HepG2 (cell line): ENCODE measurements at regions not wholly inside any gene's neighbourhood (a gene's known extent, or its start where the extent isn't known, plus 50 kb on each side); places are given as distances from the start of the nearest gene placed in this dataset.

Experiments
- ATAC-seq: fragments of 200-7000 bp; cut with Tn5 transposase; 3 replicates; pipeline ENCODE4 v1.9.1; 2020; ENCODE audit warnings: mild to moderate bottlenecking, moderate library complexity
- BruUV-seq: library from RNA; stranded (reverse); fragments of 400-500 nt; replicated peaks from 2 replicates; lab custom pipeline; 2021; lab: Mats Ljungman, UMichigan
- CTCF ChIA-PET: fragments of 300-600 bp; formaldehyde crosslinking; extraction: SDS; loops from one replicate; lab custom pipeline; 2021; ENCODE audit warnings: low total read pairs, inconsistent platforms, low intra/inter-chr PET ratio; lab: Yijun Ruan, JAX
- POLR2A ChIA-PET: fragments of 350-600 bp; sonication (Branson Sonifier 250); formaldehyde crosslinking; loops from one replicate; lab custom pipeline; 2020; ENCODE audit warnings: antibody characterized with exemption, inconsistent platforms; lab: Yijun Ruan, JAX
- DNase-seq: peaks from one replicate; pipeline ENCODE4 v3.0.0-alpha.2; 2015; ENCODE audit warnings: low spot score
- FAIRE-seq: peaks from 3 replicates; lab custom pipeline; 2011; peaks lifted over from hg19 to GRCh38; lab: Jason Lieb, UNC
- H2AFZ ChIP-seq: one replicate; pipeline ENCODE4 v1.6.1; 2011; ENCODE audit warnings: low read length, inconsistent platforms
- H3K27ac ChIP-seq: fragments of 300-600 bp; 3 replicates; pipeline ENCODE4 v1.8.0; 2011; ENCODE audit warnings: mixed run types, mild to moderate bottlenecking, mixed read lengths, low read length, inconsistent platforms; ENCODE audit not compliant: insufficient read depth; ENCODE audit errors: extremely low read length
- H3K27me3 ChIP-seq, 2 experiments: fragments of 200-600 bp in 1 of 2; 2 replicates in 1 of 2; 3 replicates in 1 of 2; pipeline versions ENCODE4 v1.6.0 to v1.8.0; 2011; ENCODE audit warnings: low read length in 2 of 2, mild to moderate bottlenecking in 2 of 2, moderate library complexity in 2 of 2, inconsistent platforms in 1 of 2; ENCODE audit not compliant: insufficient read depth in 2 of 2, control insufficient read depth in 1 of 2
- H3K36me3 ChIP-seq, 2 experiments: fragments of 200-600 bp in 1 of 2; replicated peaks in 1 of 2; 2 replicates in 1 of 2; 3 replicates in 1 of 2; pipeline versions ENCODE4 v1.5.1 to v1.8.0; 2011; ENCODE audit warnings: low read length in 2 of 2, inconsistent platforms in 1 of 2; ENCODE audit not compliant: insufficient read depth in 2 of 2, control insufficient read depth in 1 of 2
- H3K4me1 ChIP-seq: 2 replicates; pipeline ENCODE4 v1.5.1; 2012; ENCODE audit warnings: low read length, inconsistent platforms; ENCODE audit not compliant: insufficient read depth
- H3K4me2 ChIP-seq: 2 replicates; pipeline ENCODE4 v1.6.0; 2011; ENCODE audit warnings: low read depth, low read length, inconsistent platforms
- H3K4me3 ChIP-seq, 3 experiments: fragments of 200-600 bp in 1 of 3; sonication (generic), shearing (Covaris generic) in 1 of 3; replicated peaks in 1 of 3; 2 replicates each; pipeline ENCODE4 v1.5.1; 2011 to 2016; ENCODE audit warnings: low read length in 3 of 3, inconsistent platforms in 2 of 3, low read depth in 2 of 3, mild to moderate bottlenecking in 2 of 3, control low read depth in 1 of 3, mixed read lengths in 1 of 3; ENCODE audit not compliant: insufficient read depth in 1 of 3
- H3K79me2 ChIP-seq: one replicate; pipeline ENCODE4 v1.6.1; 2011; ENCODE audit warnings: low read length, inconsistent platforms; ENCODE audit not compliant: insufficient read depth
- H3K9ac ChIP-seq: 2 replicates; pipeline ENCODE4 v1.6.0; 2011; ENCODE audit warnings: mild to moderate bottlenecking, low read depth, low read length, inconsistent platforms; ENCODE audit not compliant: insufficient read depth
- H3K9me3 ChIP-seq: 2 replicates; pipeline ENCODE4 v1.5.1; 2012; ENCODE audit warnings: mild to moderate bottlenecking, low read length
- H4K20me1 ChIP-seq: 2 replicates; pipeline ENCODE4 v1.6.0; 2011; ENCODE audit warnings: inconsistent platforms, mild to moderate bottlenecking, low read length, moderate library complexity; ENCODE audit not compliant: insufficient read depth
- ATF6 ChIP-seq: sonication (generic); formaldehyde crosslinking; conservative IDR thresholded peaks from 2 replicates; pipeline ENCODE4 v1.4.0; 2020; ENCODE audit warnings: missing genetic modification reagents
- GPN1 ChIP-seq: sonication (generic); formaldehyde crosslinking; IDR thresholded peaks from 2 replicates; pipeline ENCODE4 v1.5.1; 2020; ENCODE audit warnings: missing genetic modification reagents, borderline replicate concordance
- MIXL1 ChIP-seq: IDR thresholded peaks from 2 replicates; pipeline ENCODE4 v1.6.1; 2016
- PRMT3 ChIP-seq: sonication (generic); formaldehyde crosslinking; IDR thresholded peaks from 2 replicates; pipeline ENCODE4 v1.8.1; 2022; ENCODE audit warnings: low read depth, mild to moderate bottlenecking, moderate library complexity, missing genetic modification reagents, borderline replicate concordance
- SMARCC2 ChIP-seq: fragments of 450-650 bp; IDR thresholded peaks from 2 replicates; pipeline ENCODE4 v1.6.1; 2017; ENCODE audit warnings: antibody characterized with exemption, mild to moderate bottlenecking
- ZEB1 ChIP-seq: IDR thresholded peaks from 2 replicates; pipeline ENCODE4 v1.6.1; 2012; ENCODE audit warnings: mild to moderate bottlenecking, low read depth, inconsistent platforms; ENCODE audit not compliant: insufficient replicate concordance
- ZFP36 ChIP-seq: fragments of 150-350 bp; IDR thresholded peaks from 2 replicates; pipeline ENCODE4 v1.6.1; 2018; ENCODE audit warnings: borderline replicate concordance, low read length, low read depth; ENCODE audit not compliant: partially characterized antibody
- ZNF367 ChIP-seq: sonication (generic); formaldehyde crosslinking; IDR thresholded peaks from 2 replicates; pipeline ENCODE4 v1.4.0; 2020; ENCODE audit warnings: missing genetic modification reagents, borderline replicate concordance
- ZNF432 ChIP-seq: sonication (generic); formaldehyde crosslinking; IDR thresholded peaks from 2 replicates; pipeline ENCODE4 v1.5.0; 2020; ENCODE audit warnings: missing genetic modification reagents, mild to moderate bottlenecking, borderline replicate concordance
- ZNF572 ChIP-seq: sonication (generic); formaldehyde crosslinking; IDR thresholded peaks from 2 replicates; pipeline ENCODE4 v1.5.1; 2020; ENCODE audit warnings: mild to moderate bottlenecking, missing genetic modification reagents
- ZNF598 ChIP-seq: sonication (generic); formaldehyde crosslinking; IDR thresholded peaks from 2 replicates; pipeline ENCODE4 v1.5.1; 2020; ENCODE audit warnings: mild to moderate bottlenecking, missing genetic modification reagents, borderline replicate concordance
- ZNF792 ChIP-seq: IDR thresholded peaks from 2 replicates; pipeline ENCODE4 v1.6.1; 2016
- WGBS: methylation state at CpG from one replicate; pipeline ENCODE4 v1.1.6; 2017; ENCODE audit warnings: low lambda C conversion rate; 5-methylcytosine and 5-hydroxymethylcytosine counted together
- in situ Hi-C: cut with HindIII; loops from 2 replicates; pipeline ENCODE4 v1.10.0; 2017; ENCODE audit warnings: low pct_unique_long_range_greater_than_20kb; ENCODE audit not compliant: extremely low pct_ligation_motif_present
- intact Hi-C: fragments of 100-400 bp; cut with micrococcal nuclease; formaldehyde crosslinking; loops from one replicate; pipeline ENCODE4 v1.10.0; 2022; ENCODE audit not compliant: unreplicated experiment
- TF ChIP-seq, protein P1 (sequence below): sonication (generic); formaldehyde crosslinking; IDR thresholded peaks from 2 replicates; pipeline ENCODE4 v1.4.0; 2020; ENCODE audit warnings: missing genetic modification reagents, borderline replicate concordance

DNA sequence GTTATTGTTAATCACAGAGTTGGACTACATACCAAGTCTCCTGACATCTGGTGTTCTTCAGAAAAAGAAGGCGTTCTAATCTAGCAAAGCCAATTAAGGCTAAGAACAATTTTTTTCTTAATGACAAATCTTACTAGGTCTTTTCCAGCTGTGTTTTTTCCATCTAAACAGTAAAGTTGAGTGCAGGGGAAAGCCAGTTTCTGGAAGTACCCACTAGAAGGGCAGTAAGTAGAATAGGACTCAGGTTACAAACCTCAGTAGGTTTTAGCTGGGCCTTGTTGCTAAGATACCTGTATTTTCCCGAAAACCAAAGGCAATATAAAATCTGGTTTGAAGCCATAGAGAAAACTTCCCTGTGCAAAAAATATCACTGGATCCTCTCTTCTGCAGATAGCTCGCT, 351.9 kb downstream of the ETS1 start:
- Histone ChIP-seq H3K27ac (no peak overlapping the region), H3K4me2 (no peak overlapping the region), H3K9ac (no peak overlapping the region), H3K36me3 (no peaks in the 10 kb centered on the region), H3K27me3 (no peaks in the 10 kb centered on the region), H3K79me2 (no peaks in the 10 kb centered on the region), H3K9me3 (no peaks in the 10 kb centered on the region), H3K4me1 (no peaks in the 10 kb centered on the region), H4K20me1 (no peaks in the 10 kb centered on the region), H2AFZ (no peak overlapping the region), H3K4me3 (no peak overlapping the region)
- in situ Hi-C loops (no loop called here), intact Hi-C loops (no loop called here)
- no TSS peak for BruUV-seq
- ChIA-PET CTCF (no interaction called here), POLR2A (no interaction called here)
- no peak for FAIRE-seq
- DNase-seq: no peak
- TF ChIP-seq ZNF792 (CRISPR knock-in tag) (no peak), ZEB1 (no peak), MIXL1 (CRISPR knock-in tag) (no peak), ZNF572 (no peak), ATF6 (CRISPR knock-in tag) (no peak), GPN1 (CRISPR knock-in tag) (no peak), ZNF598 (CRISPR knock-in tag) (no peak), SMARCC2 (no peak), ZNF367 (no peak), ZFP36 (no peak), ZNF432 (no peak), PRMT3 (no peak)
- TF ChIP-seq, protein P1, sequence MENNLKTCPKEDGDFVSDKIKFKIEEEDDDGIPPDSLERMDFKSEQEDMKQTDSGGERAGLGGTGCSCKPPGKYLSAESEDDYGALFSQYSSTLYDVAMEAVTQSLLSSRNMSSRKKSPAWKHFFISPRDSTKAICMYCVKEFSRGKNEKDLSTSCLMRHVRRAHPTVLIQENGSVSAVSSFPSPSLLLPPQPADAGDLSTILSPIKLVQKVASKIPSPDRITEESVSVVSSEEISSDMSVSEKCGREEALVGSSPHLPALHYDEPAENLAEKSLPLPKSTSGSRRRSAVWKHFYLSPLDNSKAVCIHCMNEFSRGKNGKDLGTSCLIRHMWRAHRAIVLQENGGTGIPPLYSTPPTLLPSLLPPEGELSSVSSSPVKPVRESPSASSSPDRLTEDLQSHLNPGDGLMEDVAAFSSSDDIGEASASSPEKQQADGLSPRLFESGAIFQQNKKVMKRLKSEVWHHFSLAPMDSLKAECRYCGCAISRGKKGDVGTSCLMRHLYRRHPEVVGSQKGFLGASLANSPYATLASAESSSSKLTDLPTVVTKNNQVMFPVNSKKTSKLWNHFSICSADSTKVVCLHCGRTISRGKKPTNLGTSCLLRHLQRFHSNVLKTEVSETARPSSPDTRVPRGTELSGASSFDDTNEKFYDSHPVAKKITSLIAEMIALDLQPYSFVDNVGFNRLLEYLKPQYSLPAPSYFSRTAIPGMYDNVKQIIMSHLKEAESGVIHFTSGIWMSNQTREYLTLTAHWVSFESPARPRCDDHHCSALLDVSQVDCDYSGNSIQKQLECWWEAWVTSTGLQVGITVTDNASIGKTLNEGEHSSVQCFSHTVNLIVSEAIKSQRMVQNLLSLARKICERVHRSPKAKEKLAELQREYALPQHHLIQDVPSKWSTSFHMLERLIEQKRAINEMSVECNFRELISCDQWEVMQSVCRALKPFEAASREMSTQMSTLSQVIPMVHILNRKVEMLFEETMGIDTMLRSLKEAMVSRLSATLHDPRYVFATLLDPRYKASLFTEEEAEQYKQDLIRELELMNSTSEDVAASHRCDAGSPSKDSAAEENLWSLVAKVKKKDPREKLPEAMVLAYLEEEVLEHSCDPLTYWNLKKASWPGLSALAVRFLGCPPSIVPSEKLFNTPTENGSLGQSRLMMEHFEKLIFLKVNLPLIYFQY (CRISPR knock-in tag): no peak
- 0% methylated on average over 3 of the region's 3 CpGs for WGBS
- ATAC-seq: no peak
